GM19351 (cell line): ENCODE measurements at regions not wholly inside any gene's neighbourhood (a gene's known extent, or its start where the extent isn't known, plus 50 kb on each side); places are given as distances from the start of the nearest gene placed in this dataset.
"Not testable (repeated sequence)": the region's sequence is repeated elsewhere in the genome, so short reads cannot be mapped to it uniquely, and the experiment has no call there.

Experiments used
- ATAC-seq: cut with Tn5 transposase; IDR thresholded peaks from one replicate; pipeline ENCODE4 v1.9.1; 2021; ENCODE audit warnings: mild to moderate bottlenecking, moderate library complexity; ENCODE audit not compliant: unreplicated experiment

DNA sequence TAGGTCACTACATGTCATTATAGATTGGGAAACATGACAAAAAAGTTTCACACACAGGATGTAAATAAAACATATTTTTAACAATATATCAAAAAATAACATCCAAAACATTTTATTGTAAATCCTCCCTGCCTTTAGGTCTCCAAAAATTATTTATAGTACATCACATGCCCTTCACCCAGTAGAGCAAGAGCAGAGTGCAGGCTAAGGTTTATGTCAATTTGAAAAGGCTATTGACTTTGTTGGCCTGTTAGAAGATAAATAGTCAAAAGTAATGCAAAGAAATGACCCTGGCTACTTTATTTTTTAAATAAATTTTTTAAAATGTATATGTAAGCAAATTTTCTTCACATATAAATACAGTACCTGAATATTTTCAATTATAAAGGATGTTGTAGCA lies 983.7 kb downstream of the RAB28 start:
- no peak for ATAC-seq

DNA sequence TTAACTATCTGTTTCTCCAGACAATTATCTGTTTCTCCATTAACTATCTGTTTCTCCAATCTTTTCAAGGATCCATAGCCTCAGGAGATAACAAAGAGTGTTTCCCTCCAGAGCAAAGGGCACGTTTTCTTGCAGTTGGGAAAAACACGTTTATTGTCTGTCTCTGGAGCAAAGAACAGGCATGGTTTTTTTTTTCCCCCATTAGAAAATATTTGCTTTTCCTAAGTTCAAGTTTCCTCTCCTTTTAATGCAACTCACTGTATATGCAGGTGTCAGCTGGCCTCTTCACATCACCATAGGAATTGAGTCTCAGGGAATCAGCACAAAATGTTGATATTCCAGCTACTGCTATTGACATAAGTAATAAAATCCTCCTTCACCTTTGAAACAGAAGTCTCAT lies 984.4 kb downstream of the RAB28 start:
- no peak for ATAC-seq

DNA sequence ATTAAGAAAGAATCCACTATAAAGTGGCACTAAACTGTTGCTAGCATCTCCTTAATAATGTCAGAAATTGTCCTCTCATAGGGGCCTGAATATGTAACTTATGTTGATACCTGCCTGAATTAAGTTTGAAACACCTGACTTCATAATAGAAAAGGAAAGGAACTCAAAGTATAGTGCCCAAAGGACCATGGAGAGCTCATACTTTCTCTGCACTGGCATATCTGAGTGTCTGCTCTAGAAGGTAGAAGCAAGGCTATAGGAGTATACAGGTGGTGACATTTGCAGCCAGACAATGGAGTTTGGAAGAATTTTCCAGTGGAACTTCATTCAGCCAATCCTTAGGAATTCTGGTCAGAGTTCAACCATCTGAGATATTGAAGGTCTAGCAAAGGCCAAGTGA lies 988.9 kb downstream of the RAB28 start:
- ATAC-seq = no peak

DNA sequence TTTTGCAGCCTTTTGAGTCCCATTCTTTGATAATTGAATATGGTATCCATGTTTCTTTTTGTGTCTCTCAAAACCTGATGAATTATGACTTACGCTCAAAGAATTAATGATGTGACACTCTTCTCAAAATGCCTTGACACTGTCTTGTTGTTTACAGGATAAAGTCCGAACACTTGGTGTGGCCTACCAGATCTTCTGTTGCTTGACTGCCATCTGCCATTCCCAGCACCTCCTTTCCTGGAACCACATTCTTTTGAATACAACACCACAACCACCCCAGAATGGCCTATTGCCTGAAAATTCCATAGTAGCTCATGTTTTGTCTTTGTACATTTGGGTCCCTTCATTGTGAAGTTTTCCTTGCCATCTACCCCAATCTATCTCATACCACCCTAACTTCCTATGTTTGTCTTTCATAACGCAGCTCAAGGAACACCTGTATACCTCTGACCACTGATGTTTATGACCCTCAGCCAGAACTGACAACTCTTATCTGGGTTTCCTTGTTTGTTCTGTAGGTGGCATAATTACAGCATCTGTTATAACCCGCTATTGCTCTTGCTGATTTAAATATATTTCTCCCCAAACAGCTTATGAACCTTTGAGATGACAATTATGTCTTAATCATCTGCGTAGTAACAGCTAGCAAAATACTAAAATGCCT lies 991.3 kb downstream of the RAB28 start:
- no peak for ATAC-seq

DNA sequence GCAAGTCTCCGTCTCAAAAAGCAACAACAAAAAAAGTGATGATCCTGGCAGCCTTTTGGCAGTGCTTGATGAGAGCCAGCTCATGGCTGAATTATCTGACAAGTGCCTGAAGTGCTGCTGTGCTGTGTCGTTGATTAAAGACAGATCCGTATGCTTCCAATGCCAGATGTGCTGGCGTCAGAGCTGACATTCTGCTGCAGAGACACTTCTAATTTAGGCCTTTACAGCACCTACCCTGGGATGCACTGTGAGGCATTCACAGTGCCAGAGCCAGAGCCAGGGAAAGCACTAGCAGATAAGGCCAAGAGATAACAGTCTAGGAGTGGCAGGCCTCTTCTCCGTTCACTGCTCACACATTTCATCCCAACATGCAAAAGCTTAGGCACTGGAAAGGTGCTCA lies 995.5 kb downstream of the RAB28 start:
- no peak for ATAC-seq

DNA sequence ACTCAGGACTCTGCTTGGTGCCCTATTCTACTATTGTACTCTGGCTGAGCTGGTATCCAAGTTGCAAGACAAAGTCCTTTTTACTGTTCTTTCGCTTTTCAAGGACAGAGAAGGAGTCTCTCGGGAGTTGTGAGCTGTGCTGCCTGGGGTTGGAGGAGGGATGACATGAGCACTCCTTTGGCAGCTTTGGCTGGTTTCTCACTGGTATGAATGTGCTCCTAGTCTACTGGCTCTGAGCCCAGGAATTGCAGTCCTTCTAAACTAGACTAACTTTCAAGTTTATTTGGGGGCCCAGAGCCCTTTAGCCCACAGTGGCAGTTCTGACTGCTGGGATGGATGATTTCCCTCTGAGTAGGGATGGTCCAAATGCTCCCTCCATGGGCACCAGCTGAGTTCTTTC lies 997.1 kb downstream of the RAB28 start:
- no peak for ATAC-seq

DNA sequence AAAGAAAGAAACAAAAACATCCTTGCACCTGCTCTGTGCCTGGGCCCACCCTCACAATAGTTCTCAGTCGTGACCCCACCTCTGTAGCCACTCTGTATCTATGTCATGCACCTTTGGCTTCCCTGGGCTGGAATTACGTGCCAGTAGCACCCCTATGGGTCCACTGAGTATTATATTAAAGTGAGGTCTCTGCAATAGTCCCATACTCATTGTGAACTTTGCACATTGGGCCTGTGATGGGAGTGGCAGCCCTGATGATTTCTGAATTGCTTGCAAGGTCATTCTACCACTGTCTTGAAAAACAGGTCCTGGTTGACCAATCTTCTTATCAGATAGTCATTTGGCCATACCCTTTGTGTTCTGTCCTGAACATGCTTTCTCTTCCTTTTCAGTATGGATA lies 1012.1 kb downstream of the RAB28 start:
- no peak for ATAC-seq

DNA sequence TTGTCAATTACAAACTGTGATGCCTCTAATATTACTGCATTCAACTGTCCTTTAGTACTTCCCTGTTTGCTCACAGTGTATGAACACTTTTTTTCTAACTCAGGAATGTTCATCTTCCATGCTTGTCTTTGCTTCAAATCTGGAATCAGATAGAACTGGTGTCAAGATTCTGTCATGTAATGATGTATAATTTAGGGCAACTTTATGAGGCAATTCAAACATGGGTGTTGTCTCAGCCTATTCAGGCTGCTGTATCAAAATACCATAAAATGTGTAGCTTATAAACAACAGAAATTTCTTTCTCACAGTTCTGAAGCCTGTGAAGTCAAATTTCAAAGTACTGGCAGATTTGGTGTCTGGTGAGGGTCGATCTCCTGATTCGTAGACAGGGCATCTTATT lies 1012.9 kb downstream of the RAB28 start:
- no peak for ATAC-seq

DNA sequence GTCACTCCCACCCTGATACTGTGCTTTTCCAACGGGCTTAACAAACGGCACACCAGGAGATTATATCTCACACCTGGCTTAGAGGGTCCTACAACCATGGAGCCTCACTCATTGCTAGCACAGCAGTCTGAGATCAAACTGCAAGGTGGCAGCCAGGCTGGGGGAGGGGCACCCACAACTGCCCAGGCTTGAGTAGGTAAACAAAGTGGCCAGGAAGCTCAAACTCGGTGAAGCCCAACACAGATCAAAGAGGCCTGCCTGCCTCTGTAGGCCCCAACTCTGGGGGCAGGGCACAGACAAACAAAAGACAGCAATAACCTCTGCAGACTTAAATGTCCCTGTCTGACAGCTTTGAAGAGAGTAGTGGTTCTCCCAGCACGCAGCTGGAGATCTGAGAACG lies 1022.6 kb downstream of the RAB28 start:
- ATAC-seq = not testable (repeated sequence)

DNA sequence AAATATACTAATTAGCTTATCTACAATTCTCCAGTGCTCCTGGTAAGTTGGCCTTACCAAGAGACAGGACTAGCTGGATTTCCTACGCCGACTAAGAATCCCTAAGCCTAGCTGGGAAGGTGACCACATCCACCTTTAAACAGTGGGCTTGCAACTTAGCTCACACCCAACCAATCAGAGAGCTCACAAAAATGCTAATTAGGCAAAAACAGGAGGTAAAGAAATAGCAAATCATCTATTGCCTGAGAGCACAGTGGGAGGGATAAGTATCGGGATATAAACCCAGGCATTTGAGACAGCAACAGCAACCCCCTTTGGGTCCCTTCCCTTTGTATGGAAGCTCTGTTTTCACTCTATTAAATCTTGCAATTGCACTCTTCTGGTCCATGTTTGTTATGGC lies 1025.0 kb downstream of the RAB28 start:
- ATAC-seq = no peak

DNA sequence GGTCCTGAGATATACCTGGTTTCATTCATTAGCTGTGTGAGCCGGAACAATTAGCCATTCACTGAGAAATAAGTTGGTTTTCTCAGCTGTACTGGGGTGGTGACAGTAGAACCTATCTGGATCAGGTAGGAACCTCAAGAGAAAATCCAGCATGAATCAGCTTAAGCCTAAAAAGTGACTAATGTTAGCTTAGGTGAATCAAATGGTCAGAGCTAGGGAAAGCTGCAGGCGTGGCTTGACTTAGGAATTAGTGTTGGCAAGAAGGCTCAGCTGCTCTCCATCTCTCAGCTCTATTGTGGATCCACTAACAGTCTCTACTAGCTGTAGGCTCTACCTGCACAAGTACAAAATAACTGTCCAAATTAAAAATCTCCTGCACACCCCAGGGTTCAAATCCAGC lies 1025.5 kb downstream of the RAB28 start:
- ATAC-seq = no peak

DNA sequence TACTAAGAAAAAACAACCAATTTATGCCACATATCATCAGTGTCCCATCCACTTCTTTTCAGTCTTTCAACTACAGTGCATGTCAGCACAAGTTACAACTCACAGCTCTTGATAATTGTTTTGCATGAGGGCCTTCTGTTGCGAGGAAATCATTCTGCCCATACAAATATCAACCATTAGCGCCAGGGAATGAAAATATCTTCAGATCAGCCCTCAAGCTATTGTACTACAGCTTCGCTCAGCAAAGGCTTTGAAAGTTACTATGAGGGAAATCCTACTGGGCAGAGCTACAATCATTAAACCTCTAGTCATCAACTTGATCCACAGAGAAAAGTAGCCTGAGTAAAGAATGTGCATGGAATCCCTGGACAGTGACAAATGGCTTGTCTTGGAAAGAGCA lies 1023.6 kb upstream of the HS3ST1 start:
- ATAC-seq = no peak

DNA sequence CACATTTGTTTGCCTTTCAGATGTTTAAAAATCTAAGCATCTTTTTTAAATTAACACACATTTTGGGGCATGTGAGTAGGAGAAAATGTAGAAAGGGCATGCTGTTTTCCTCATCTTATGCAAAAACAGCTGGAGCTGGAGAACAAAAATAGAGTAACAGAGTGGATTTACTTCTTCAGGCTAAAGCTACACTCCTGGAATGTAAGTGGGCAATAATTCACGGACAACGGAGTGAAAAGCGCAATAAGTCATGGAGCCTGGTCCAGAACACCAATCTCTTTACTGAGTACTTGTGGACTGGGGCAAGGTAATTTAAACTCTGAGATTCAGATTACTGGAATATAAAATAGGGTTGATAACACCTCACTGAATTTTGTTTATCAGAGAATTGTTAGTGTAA lies 1018.8 kb upstream of the HS3ST1 start:
- no peak for ATAC-seq

DNA sequence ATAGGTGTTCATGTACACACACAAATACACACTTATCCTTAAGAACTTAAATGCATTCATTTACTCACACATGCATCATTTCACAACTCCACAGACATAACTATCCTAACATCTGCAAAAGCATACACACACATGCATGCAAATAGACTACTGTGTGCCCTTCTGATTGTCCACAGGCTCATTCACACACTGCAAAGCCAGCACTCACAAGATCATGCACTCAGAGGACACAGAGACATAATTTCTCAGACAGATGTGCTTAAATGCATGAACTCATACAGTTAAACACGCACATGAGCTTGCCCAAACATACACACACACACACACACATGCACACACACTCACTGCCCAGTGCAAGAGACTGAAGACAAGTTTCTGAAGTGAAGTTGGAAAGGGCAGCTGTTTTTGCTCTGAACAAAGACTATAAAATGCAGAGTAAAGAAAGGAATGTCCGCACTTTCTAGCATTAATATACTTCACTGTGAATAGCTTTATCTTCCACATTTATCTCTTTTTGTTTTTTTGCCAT lies 1018.0 kb upstream of the HS3ST1 start:
- ATAC-seq = no peak

DNA sequence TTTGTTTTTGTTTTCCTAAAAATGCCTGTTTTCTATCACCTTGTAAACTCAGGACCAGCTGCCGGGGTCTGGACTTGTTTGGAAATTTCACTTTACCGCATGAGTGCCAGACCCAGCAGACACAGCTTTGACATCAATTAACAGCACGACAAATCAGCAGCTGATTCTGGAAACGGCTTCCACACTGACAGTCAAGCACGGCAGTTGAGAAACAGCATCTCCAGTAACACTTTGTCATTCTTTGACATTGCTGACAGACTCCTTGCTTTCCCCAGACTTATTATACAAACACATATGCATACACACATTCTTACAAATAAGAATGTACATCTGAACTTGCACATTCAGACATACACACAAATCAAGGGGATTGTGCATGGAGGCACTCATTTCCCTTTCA lies 1017.6 kb upstream of the HS3ST1 start:
- no peak for ATAC-seq

DNA sequence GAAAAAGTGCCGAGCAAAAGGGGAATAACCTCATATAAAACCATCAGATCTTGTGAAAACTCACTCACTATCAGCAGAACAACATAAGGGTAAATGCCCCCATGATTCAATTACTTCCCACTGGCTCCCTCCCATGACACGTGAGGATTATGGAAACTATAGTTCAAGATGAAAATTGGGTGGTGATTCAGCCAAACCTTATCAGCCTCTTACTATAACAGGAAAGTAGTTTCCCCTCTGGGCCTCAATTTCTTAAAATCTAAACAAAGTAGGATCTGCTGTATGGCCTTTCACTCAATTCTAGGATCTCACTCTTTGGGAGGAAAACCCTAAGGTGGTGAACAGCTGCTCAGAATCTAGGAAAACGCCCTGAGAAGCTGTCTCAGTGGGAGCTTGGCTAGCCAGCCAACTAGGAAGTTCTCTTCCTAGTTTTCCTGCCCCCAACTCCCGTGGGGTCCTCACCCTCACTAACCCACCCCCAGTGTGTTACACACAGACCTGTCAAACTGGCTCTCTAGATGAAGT lies 1017.1 kb upstream of the HS3ST1 start:
- ATAC-seq = no peak

DNA sequence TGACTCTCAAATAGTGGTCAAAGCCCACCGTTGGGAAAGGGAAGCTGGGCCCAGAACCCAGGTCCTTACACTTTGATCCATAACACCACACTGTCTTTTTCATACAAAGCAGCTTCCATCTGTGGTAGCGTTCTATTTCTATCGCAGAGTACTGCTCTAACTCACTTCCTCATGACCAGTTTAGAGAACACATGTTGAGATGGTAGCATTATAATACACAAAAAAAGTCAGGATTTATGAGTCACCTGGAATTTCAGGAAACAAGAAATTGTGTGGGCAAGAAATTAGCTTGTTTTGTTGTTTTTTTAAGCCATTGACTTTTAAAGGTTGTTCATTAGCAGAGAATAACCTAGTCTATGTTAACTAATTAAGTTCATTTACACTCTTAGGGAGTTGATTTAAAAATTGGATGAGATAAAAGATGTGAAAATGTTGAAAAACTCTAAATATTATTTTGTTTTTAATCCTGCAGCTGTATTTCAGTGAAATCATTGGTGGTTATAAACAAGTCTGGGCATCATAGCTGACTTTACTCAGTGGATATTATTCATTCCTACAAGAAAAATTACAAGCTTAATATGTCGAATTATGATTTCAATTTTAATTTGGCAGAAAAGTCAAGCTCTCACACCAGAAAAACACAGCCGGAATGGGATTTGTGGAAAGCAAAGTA lies 1011.1 kb upstream of the HS3ST1 start:
- no peak for ATAC-seq

DNA sequence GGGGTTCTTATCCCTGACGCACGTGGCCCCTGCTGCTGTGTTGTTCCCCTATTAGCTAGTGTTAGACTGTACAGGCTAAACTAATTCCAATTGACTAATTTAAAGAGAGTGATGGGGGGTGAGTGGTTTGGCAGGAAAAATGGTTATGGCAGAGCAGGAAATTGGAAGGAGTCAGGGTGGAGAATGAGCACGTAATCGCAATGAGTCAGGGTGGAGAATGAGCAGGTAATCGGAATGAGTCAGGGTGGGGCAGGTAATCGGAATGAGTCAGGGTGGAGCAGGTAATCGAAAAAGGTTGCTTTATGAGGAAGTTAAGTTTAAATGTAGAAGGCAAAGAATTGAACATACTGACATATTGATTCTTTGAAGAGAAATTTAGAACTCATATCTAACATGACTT lies 1002.6 kb upstream of the HS3ST1 start:
- not testable (repeated sequence) for ATAC-seq

DNA sequence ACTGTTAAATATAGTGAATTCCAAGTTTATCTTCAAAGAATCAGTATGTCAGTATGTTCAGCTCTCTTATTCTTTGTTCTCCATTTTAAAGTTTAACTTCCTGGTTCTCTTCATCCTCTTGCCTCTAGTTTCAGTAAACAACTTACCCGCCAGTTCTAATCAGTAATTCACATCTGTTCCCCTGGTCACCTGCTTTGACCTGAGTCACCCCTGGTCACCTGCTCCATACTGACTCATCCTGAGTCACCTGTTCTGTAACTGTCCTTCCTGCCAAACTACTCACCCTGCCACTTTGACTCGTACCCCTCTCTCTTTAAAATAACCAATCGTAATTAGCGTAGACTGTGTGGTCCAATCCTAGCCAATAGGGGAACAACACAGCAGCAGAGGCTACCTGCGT lies 992.7 kb upstream of the HS3ST1 start:
- no peak for ATAC-seq

DNA sequence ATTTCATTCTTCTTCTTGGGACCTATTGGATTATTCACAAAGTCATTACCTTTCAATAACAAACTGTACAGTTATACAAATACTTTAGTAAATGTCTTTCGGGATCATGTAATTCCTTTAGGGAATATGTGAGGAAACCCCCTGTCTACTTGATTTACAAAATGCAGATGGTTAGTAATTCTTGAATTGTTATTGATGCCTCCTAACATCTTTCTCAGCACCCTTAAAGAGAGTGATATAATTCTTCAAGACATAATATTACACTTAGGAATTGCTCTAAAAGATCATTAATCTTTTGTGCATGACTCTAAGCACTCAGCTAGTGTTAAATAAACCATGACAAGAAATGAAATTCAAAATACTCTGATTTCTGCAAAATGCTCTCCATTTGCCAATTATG lies 988.1 kb upstream of the HS3ST1 start:
- no peak for ATAC-seq

DNA sequence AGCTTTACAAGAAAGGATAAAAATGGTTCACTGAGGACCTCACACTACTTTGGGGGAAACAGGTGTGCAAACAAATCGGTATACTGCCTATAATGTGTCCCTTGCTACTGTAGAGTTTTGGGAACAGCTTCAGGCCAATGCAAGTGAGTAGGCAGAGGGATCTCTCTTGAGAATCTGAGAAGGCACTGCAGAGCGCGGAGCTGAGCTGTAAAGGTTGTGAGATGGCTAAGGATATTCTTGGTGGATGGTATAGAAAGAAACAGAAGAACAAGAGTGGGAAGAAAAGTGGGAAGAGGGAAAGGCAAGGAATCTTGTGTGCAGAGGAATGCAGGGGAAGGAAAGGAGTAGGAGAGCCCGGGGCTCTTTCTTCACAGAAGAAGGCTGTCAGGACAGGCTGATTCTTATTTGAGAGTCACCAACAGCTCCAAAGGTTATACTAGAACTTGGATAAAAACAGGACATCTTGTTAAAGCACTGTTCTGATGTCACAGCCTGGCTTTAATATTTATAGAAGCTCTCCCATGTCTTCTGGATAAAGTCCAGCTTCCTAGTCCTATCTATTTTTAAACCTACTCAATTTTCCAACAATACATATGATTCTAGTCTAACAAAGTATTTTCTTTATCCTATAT lies 985.6 kb upstream of the HS3ST1 start:
- no peak for ATAC-seq

DNA sequence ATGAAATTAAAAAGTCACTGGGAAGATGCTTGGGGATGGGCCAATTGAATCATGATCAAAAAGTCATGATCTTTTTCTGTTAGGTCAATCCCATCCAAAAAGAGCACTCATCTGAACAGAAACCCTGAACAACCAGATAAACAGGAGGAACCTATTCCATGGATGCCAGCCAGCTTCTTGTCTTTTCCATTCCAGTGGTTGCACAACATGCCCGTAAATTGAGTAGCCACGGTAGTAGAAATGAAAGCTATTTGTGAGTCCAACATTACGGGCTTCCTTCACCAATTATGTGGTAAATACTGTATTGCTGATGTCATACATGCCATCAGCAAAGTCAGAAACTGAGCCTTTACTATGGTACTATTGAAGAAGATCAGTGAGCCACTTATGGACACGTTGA lies 982.4 kb upstream of the HS3ST1 start:
- no peak for ATAC-seq
